Ovary (tissue), 7 donors: ENCODE measurements at regions not wholly inside any gene's neighbourhood (a gene's known extent, or its start where the extent isn't known, plus 50 kb on each side); places are given as distances from the start of the nearest gene placed in this dataset.

Source experiments
- DNase-seq, 5 donors: peaks; one replicate each; pipeline ENCODE4 v3.0.0-alpha.2; 2019 to 2020
- H3K27ac ChIP-seq, 2 donors: fragments of 200-600 bp; one replicate each; pipeline versions ENCODE4 v1.5.1 to v1.8.0; 2019 to 2022
- H3K27me3 ChIP-seq: fragments of 200-600 bp; one replicate; pipeline ENCODE4 v1.8.0; 2022
- H3K36me3 ChIP-seq: fragments of 200-600 bp; sonication (generic); one replicate; pipeline ENCODE4 v1.5.1; 2019
- H3K4me1 ChIP-seq: one replicate; pipeline ENCODE4 v1.8.1; 2013; ENCODE audit warnings: mild to moderate bottlenecking, moderate library complexity; ENCODE audit not compliant: insufficient read depth
- H3K4me3 ChIP-seq: fragments of 200-600 bp; sonication (generic); one replicate; pipeline ENCODE4 v1.5.1; 2017
- H3K9me3 ChIP-seq, 2 donors: fragments of 200-600 bp in 1 of 2; sonication (generic) in 1 of 2; one replicate each; pipeline versions ENCODE4 v1.5.1 to v1.8.1; 2013 to 2019; ENCODE audit warnings: mild to moderate bottlenecking in 1 of 2, moderate library complexity in 1 of 2
- EP300 ChIP-seq: sonication (generic); formaldehyde crosslinking; IDR thresholded peaks from one replicate; pipeline ENCODE4 v1.6.1; 2017; ENCODE audit warnings: antibody characterized with exemption
- POLR2A ChIP-seq: fragments of 450-650 bp; IDR thresholded peaks from one replicate; pipeline ENCODE4 v1.6.1; 2017; ENCODE audit warnings: antibody characterized with exemption, mild to moderate bottlenecking, moderate library complexity
- WGBS, 3 donors: extraction: QIAGEN DNeasy Blood & Tissue Kit in 1 of 3; methylation state at CpG; one replicate each; pipeline versions ENCODE4 v1.1.5 to v1.1.7; 2013 to 2017; 5-methylcytosine and 5-hydroxymethylcytosine counted together
- intact Hi-C, 4 donors: fragments of 100-400 bp; cut with DNase I; formaldehyde crosslinking; loops; one replicate each; pipeline versions ENCODE4 v1.11.0 to v1.15.1; 2022 to 2023
- TF ChIP-seq, protein P1 (sequence below), 3 donors: fragments of 450-650 bp in 2 of 3; fragments of 200-600 bp in 1 of 3; IDR thresholded peaks; one replicate each; pipeline versions ENCODE4 v1.5.1 to v1.8.0; 2016 to 2022; ENCODE audit warnings: antibody characterized with exemption in 3 of 3, mild to moderate bottlenecking in 1 of 3
- donor health status: DM: no; HTN: no; CAD: no; lungs with moderate emphysema.
- donor health status: DM: no; HTN: no; CAD: no.
- donor health status: Bipolar disorder and iron deficiency.
- donor health status: DM: no; HTN: no; CAD: no.
- donor health status: DM: yes; HTN: yes; CAD: no.

DNA sequence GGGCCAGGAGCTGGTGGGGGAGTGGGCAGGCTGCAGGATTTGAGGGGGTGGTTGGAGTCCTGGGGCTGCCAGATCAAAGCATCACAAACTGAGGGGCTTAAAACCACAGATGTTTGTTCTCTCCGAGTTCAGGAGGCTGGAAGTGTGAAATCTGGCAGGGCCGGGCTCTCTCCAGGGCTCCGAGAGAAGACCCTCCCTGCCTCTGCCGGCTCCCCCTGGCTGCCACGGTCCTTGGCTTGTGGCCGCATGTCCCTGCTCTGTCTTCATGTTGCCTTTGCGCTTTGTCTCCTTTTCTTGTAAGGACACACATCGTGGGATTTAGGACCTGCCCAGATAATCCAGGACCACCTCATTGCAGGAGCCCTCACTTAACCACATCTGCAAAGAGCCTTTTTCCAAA lies 139.8 kb upstream of the GSE1 start:
- intact Hi-C loops, result no loop called here
- H3K27me3 ChIP-seq, result no peaks in the 10 kb centered on the region
- DNase-seq, result peak in 1 of 5 donors; percentile 21
- no peaks in the 10 kb centered on the region for H3K36me3 ChIP-seq
- 48 to 58% (median 55%) methylated on average over 8 of the region's 8 CpGs for WGBS, 3 donors
- H3K4me3 ChIP-seq, result no peak overlapping the region
- no peaks in the 10 kb centered on the region for H3K9me3 ChIP-seq
- TF ChIP-seq, protein P1, sequence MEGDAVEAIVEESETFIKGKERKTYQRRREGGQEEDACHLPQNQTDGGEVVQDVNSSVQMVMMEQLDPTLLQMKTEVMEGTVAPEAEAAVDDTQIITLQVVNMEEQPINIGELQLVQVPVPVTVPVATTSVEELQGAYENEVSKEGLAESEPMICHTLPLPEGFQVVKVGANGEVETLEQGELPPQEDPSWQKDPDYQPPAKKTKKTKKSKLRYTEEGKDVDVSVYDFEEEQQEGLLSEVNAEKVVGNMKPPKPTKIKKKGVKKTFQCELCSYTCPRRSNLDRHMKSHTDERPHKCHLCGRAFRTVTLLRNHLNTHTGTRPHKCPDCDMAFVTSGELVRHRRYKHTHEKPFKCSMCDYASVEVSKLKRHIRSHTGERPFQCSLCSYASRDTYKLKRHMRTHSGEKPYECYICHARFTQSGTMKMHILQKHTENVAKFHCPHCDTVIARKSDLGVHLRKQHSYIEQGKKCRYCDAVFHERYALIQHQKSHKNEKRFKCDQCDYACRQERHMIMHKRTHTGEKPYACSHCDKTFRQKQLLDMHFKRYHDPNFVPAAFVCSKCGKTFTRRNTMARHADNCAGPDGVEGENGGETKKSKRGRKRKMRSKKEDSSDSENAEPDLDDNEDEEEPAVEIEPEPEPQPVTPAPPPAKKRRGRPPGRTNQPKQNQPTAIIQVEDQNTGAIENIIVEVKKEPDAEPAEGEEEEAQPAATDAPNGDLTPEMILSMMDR (IDR thresholded peaks at IDR 0.05), result no peak
- TF ChIP-seq POLR2A, result no peak
- no peak for TF ChIP-seq EP300
- H3K4me1 ChIP-seq, result peaks cover 16% of the 10 kb centered on the region
- H3K27ac ChIP-seq, result no peak overlapping the region

DNA sequence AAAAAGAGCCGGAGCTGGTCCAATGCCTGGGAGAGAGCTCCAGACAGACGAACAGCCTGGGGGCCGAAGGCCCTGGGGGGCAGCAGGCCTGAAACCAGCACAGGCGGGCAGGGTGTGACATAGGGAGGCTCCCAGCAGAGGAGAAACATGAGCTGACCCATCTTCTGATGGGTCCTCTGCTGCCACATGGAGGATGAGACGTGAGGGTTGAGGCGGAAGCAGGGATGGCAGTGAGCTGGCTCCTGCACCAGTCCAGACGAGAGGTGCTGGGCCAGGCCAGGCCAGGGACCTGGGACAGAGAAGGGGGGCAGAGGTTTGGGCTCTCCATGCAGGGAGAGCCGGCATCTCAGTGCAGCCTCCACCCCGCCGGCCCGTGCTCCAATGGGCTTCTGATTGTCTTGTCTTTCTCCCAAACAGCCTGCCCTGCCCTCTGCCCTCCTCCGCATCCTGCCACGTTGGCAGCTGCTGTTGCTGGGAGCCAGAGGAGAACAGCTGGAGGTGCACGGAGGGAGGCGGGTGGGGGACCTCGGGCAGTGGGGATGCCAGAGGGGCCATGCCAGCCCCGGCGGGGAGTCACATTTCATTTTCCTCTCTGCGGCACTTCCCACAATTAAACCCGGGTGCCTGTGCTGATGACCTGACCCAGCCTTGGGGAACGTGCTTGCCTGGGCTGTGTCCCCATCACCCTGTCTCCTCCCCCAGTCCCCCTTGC lies 139.1 kb upstream of the GSE1 start:
- H3K9me3 ChIP-seq, result no peaks in the 10 kb centered on the region
- peak in 3 of 5 donors; percentile 49 to 71 (median 62) for DNase-seq
- intact Hi-C loops, result no loop called here
- no peak overlapping the region for H3K4me3 ChIP-seq
- H3K27ac ChIP-seq, result no peak overlapping the region
- TF ChIP-seq POLR2A (no peak), EP300 (no peak)
- TF ChIP-seq, protein P1 (IDR thresholded peaks at IDR 0.05), result no peak
- no peaks in the 10 kb centered on the region for H3K36me3 ChIP-seq
- no peaks in the 10 kb centered on the region for H3K27me3 ChIP-seq
- 21 to 35% (median 22%) methylated on average over 21 of the region's 21 CpGs for WGBS, 3 donors
- H3K4me1 ChIP-seq, result peaks cover 16% of the 10 kb centered on the region

DNA sequence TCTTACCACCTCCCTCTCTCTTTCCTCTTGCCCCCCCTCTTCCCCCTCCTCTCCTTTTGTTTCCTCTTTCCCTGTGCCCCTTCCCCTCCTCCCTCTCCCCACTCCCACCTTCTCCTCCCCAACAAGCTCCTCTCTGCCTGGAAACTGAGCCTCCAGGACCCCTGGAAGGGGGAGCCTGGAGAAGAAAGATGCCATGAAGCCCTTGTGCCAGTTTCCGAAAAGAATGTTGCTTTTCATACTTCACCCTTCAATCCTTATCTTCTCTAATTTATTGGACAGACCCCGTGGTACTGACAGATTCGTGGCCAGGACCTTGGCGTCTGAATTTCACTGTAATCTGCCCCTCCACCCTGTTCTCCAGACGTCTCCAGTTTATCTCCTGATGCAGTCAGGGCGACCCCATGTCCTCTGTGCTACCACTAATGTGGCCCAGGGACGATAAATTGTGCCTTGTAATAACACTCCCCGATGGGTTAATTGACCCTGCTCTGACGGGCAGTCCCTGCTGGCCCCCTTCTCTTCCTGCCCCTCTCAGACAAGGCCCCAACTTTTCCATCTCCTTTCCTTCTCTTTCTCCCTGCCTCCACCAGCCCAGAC lies 138.4 kb upstream of the GSE1 start:
- H3K27me3 ChIP-seq, result no peaks in the 10 kb centered on the region
- no peaks in the 10 kb centered on the region for H3K9me3 ChIP-seq
- DNase-seq, result no peak
- peak overlapping the region in 1 of 2 donors; percentile 25 for H3K27ac ChIP-seq
- H3K36me3 ChIP-seq, result no peaks in the 10 kb centered on the region
- H3K4me3 ChIP-seq, result no peak overlapping the region
- 16 to 25% (median 18%) methylated on average over 9 of the region's 9 CpGs for WGBS, 3 donors
- H3K4me1 ChIP-seq, result peaks cover 16% of the 10 kb centered on the region
- TF ChIP-seq, protein P1 (IDR thresholded peaks at IDR 0.05), result no peak
- TF ChIP-seq POLR2A (no peak), EP300 (no peak)
- intact Hi-C loops, result no loop called here

DNA sequence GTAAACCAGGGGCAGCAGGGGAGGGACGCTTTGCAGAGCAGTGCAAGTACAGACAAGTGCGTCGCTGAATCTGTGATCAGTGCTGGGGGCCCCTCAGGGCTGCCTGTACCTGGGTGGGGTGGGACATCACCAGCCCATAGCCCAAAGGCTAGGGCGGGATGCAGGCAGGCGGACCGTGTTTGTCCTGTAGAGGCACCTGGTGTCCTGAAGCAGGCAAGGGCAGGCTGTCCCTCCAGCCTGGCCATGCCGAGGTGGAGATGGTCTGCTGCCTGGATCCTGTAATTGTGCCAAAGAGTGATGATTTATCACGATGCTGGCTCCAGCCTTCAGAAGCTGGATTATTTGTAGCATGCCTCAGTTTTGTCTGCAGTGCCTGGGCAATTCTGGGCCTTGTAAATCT lies 137.9 kb upstream of the GSE1 start:
- H3K27me3 ChIP-seq, result no peaks in the 10 kb centered on the region
- H3K9me3 ChIP-seq, result no peaks in the 10 kb centered on the region
- TF ChIP-seq POLR2A (no peak), EP300 (no peak)
- TF ChIP-seq, protein P1 (IDR thresholded peaks at IDR 0.05), result no peak
- no peak overlapping the region for H3K27ac ChIP-seq
- no peak overlapping the region for H3K4me3 ChIP-seq
- peaks cover 16% of the 10 kb centered on the region for H3K4me1 ChIP-seq
- H3K36me3 ChIP-seq, result no peaks in the 10 kb centered on the region
- intact Hi-C loops, result no loop called here
- peak in 1 of 5 donors; percentile 42 for DNase-seq
- 40 to 50% (median 42%) methylated on average over 8 of the region's 8 CpGs for WGBS, 3 donors
